Activated T-helper 2 cell treated with anti-CD3 and anti-CD28 coated beads, Interferon-gamma antibody, Interleukin-2, Interleukin-4, amounts not matched to agents 10 μg/mL and 5 μg/mL and 100 μg/mL, durations not matched to agents 14 hours and 24 hours and 36 hours (primary cell): ENCODE measurements at regions not wholly inside any gene's neighbourhood (a gene's known extent, or its start where the extent isn't known, plus 50 kb on each side); places are given as distances from the start of the nearest gene placed in this dataset.
"Not testable (repeated sequence)": the region's sequence is repeated elsewhere in the genome, so short reads cannot be mapped to it uniquely, and the experiment has no call there.

Experiments
- DNase-seq: peaks from one replicate; pipeline ENCODE4 v3.0.0; 2021; ENCODE audit warnings: low spot score
- H3K27ac Mint-ChIP-seq: one replicate; pipeline ENCODE4 v1.8.0; 2021; ENCODE audit warnings: mixed read lengths
- H3K27me3 Mint-ChIP-seq: one replicate; pipeline ENCODE4 v1.8.0; 2021; ENCODE audit warnings: low read depth, mixed read lengths
- H3K36me3 Mint-ChIP-seq: one replicate; pipeline ENCODE4 v1.8.0; 2021; ENCODE audit warnings: low read depth, mixed read lengths
- H3K4me1 Mint-ChIP-seq: one replicate; pipeline ENCODE4 v1.8.0; 2021; ENCODE audit warnings: low read depth, mixed read lengths
- H3K4me3 Mint-ChIP-seq: one replicate; pipeline ENCODE4 v1.8.0; 2021; ENCODE audit warnings: low read depth, mild to moderate bottlenecking, moderate library complexity, mixed read lengths
- H3K9me3 Mint-ChIP-seq: one replicate; pipeline ENCODE4 v1.8.0; 2021; ENCODE audit warnings: mixed read lengths
- intact Hi-C: fragments of 100-400 bp; cut with micrococcal nuclease; formaldehyde crosslinking; loops from one replicate; pipeline ENCODE4 v1.15.1; 2023

GRCh38 chr9:81455462-81456219 lies 233.7 kb downstream of the TLE1 start:
- no peak for DNase-seq
- H3K27me3 Mint-ChIP-seq, result no peaks in the 10 kb centered on the region
- no peaks in the 10 kb centered on the region for H3K4me1 Mint-ChIP-seq
- intact Hi-C loops, result no loop called here
- peaks cover 10% of the 10 kb centered on the region for H3K9me3 Mint-ChIP-seq
- H3K4me3 Mint-ChIP-seq, result no peak overlapping the region
- H3K27ac Mint-ChIP-seq, result no peak overlapping the region
- H3K36me3 Mint-ChIP-seq, result no peaks in the 10 kb centered on the region

GRCh38 chr9:81445331-81445921 lies 243.9 kb downstream of the TLE1 start:
- Mint-ChIP-seq H3K27ac (no peak overlapping the region), H3K4me3 (no peak overlapping the region), H3K36me3 (no peaks in the 10 kb centered on the region), H3K27me3 (no peaks in the 10 kb centered on the region), H3K9me3 (peaks cover 42% of the 10 kb centered on the region), H3K4me1 (no peaks in the 10 kb centered on the region)
- intact Hi-C loops, result no loop called here
- no peak for DNase-seq

GRCh38 chr9:81431641-81432040 lies 257.7 kb downstream of the TLE1 start:
- Mint-ChIP-seq H3K4me1 (no peaks in the 10 kb centered on the region), H3K36me3 (no peaks in the 10 kb centered on the region), H3K27me3 (no peaks in the 10 kb centered on the region), H3K27ac (no peak overlapping the region), H3K9me3 (peaks cover 37% of the 10 kb centered on the region), H3K4me3 (no peak overlapping the region)
- no peak for DNase-seq
- intact Hi-C loops, result no loop called here

GRCh38 chr9:81430727-81431126 lies 258.6 kb downstream of the TLE1 start:
- Mint-ChIP-seq H3K36me3 (no peaks in the 10 kb centered on the region), H3K27me3 (no peaks in the 10 kb centered on the region), H3K4me3 (no peak overlapping the region), H3K9me3 (peaks cover 42% of the 10 kb centered on the region), H3K27ac (no peak overlapping the region), H3K4me1 (no peaks in the 10 kb centered on the region)
- intact Hi-C loops, result no loop called here
- DNase-seq, result no peak

GRCh38 chr9:81427870-81428269 lies 261.5 kb downstream of the TLE1 start:
- H3K36me3 Mint-ChIP-seq, result no peaks in the 10 kb centered on the region
- H3K27ac Mint-ChIP-seq, result no peak overlapping the region
- peaks cover 47% of the 10 kb centered on the region for H3K9me3 Mint-ChIP-seq
- no peaks in the 10 kb centered on the region for H3K4me1 Mint-ChIP-seq
- no peaks in the 10 kb centered on the region for H3K27me3 Mint-ChIP-seq
- intact Hi-C loops, result no loop called here
- DNase-seq, result no peak
- H3K4me3 Mint-ChIP-seq, result no peak overlapping the region

- DNase-seq, result no peak
- no peak overlapping the region for H3K27ac Mint-ChIP-seq
- no peaks in the 10 kb centered on the region for H3K27me3 Mint-ChIP-seq
- intact Hi-C loops, result no loop called here
- peaks cover 30% of the 10 kb centered on the region for H3K9me3 Mint-ChIP-seq
- no peak overlapping the region for H3K4me3 Mint-ChIP-seq
- H3K36me3 Mint-ChIP-seq, result no peaks in the 10 kb centered on the region
- H3K4me1 Mint-ChIP-seq, result no peaks in the 10 kb centered on the region
Observed at GRCh38 chr9:81424431-81424830, 264.9 kb downstream of the TLE1 start.

- DNase-seq, result no peak
- peaks cover 30% of the 10 kb centered on the region for H3K9me3 Mint-ChIP-seq
- no peaks in the 10 kb centered on the region for H3K27me3 Mint-ChIP-seq
- no peak overlapping the region for H3K4me3 Mint-ChIP-seq
- no peaks in the 10 kb centered on the region for H3K36me3 Mint-ChIP-seq
- no peaks in the 10 kb centered on the region for H3K4me1 Mint-ChIP-seq
- intact Hi-C loops, result no loop called here
- no peak overlapping the region for H3K27ac Mint-ChIP-seq
Observed at GRCh38 chr9:81423589-81424326, 265.6 kb downstream of the TLE1 start.

- H3K36me3 Mint-ChIP-seq, H3K27me3 Mint-ChIP-seq, H3K27ac Mint-ChIP-seq, H3K4me1 Mint-ChIP-seq, DNase-seq, H3K4me3 Mint-ChIP-seq, intact Hi-C loops: not testable (repeated sequence)
- H3K9me3 Mint-ChIP-seq, result peaks cover 13% of the 10 kb centered on the region
Observed at GRCh38 chr9:81421090-81421489, 268.3 kb downstream of the TLE1 start.

GRCh38 chr9:81420024-81420423 lies 269.3 kb downstream of the TLE1 start:
- H3K27ac Mint-ChIP-seq, result no peak overlapping the region
- DNase-seq, result no peak
- no peaks in the 10 kb centered on the region for H3K27me3 Mint-ChIP-seq
- peaks cover 5% of the 10 kb centered on the region for H3K9me3 Mint-ChIP-seq
- intact Hi-C loops, result no loop called here
- H3K4me3 Mint-ChIP-seq, result no peak overlapping the region
- no peaks in the 10 kb centered on the region for H3K4me1 Mint-ChIP-seq
- no peaks in the 10 kb centered on the region for H3K36me3 Mint-ChIP-seq

- H3K27ac Mint-ChIP-seq, result no peak overlapping the region
Observed at GRCh38 chr9:81417941-81418340, 271.4 kb downstream of the TLE1 start.

GRCh38 chr9:81417299-81417675 lies 272.1 kb downstream of the TLE1 start:
- DNase-seq, result no peak
- Mint-ChIP-seq H3K9me3 (peaks cover 4% of the 10 kb centered on the region), H3K4me3 (no peak overlapping the region), H3K36me3 (no peaks in the 10 kb centered on the region), H3K27me3 (no peaks in the 10 kb centered on the region), H3K27ac (no peak overlapping the region), H3K4me1 (no peaks in the 10 kb centered on the region)
- intact Hi-C loops, result no loop called here

More at GRCh38 chr9:81417941-81418340, 271.4 kb downstream of the TLE1 start:
- no peaks in the 10 kb centered on the region for H3K4me1 Mint-ChIP-seq
- H3K4me3 Mint-ChIP-seq, result no peak overlapping the region
- no peaks in the 10 kb centered on the region for H3K27me3 Mint-ChIP-seq
- DNase-seq, result no peak
- no peaks in the 10 kb centered on the region for H3K36me3 Mint-ChIP-seq
- intact Hi-C loops, result no loop called here
- H3K9me3 Mint-ChIP-seq, result peaks cover 4% of the 10 kb centered on the region

GRCh38 chr9:81416476-81417298 lies 272.7 kb downstream of the TLE1 start:
- Mint-ChIP-seq H3K27me3 (no peaks in the 10 kb centered on the region), H3K9me3 (peaks cover 4% of the 10 kb centered on the region), H3K4me3 (no peak overlapping the region), H3K36me3 (no peaks in the 10 kb centered on the region), H3K27ac (no peak overlapping the region), H3K4me1 (no peaks in the 10 kb centered on the region)
- DNase-seq, result no peak
- intact Hi-C loops, result no loop called here
